Astrocyte of the spinal cord (primary cell): ENCODE measurements at regions not wholly inside any gene's neighbourhood (a gene's known extent, or its start where the extent isn't known, plus 50 kb on each side); places are given as distances from the start of the nearest gene placed in this dataset.
A peak's percentile ranks its signal among the peaks of the same experiment; 100 is the strongest.

Source experiments
- DNase-seq: peaks from one replicate; pipeline ENCODE4 v3.0.0; 2011; ENCODE audit warnings: low read depth, low spot score
- H3K4me3 ChIP-seq: 2 replicates; pipeline ENCODE4 v1.5.1; 2011; ENCODE audit warnings: low read depth, mild to moderate bottlenecking, low read length, moderate library complexity
- CTCF ChIP-seq: IDR thresholded peaks from 2 replicates; pipeline ENCODE4 v1.5.1; 2012; ENCODE audit warnings: low read depth, mild to moderate bottlenecking, low read length, inconsistent platforms
- in situ Hi-C: cut with HindIII; loops from 2 replicates; pipeline ENCODE4 v1.10.0; 2017; ENCODE audit warnings: low sequenced_read_pairs

- DNase-seq = no peak
- H3K4me3 ChIP-seq = no peak overlapping the region
- in situ Hi-C loops = no loop called here
- no peak for TF ChIP-seq CTCF
These were observed 86.5 kb downstream of the SPCS3 start for GRCh38 chr4:176406297-176406696.

- no peak overlapping the region for H3K4me3 ChIP-seq
- DNase-seq = peak; percentile 66
- in situ Hi-C loops = no loop called here
- TF ChIP-seq CTCF = no peak
These were observed 87.0 kb downstream of the SPCS3 start for GRCh38 chr4:176406736-176407135.

GRCh38 chr4:176409627-176410026, 89.9 kb downstream of the SPCS3 start:
- no peak for TF ChIP-seq CTCF
- peak; percentile 36 for DNase-seq
- in situ Hi-C loops = no loop called here
- H3K4me3 ChIP-seq = no peak overlapping the region

GRCh38 chr4:176413171-176413570, 93.4 kb downstream of the SPCS3 start:
- TF ChIP-seq CTCF = no peak
- DNase-seq = no peak
- in situ Hi-C loops = no loop called here
- no peak overlapping the region for H3K4me3 ChIP-seq

- in situ Hi-C loops = no loop called here
- TF ChIP-seq CTCF = no peak
- no peak for DNase-seq
- no peak overlapping the region for H3K4me3 ChIP-seq
These were observed 102.2 kb downstream of the SPCS3 start for GRCh38 chr4:176422001-176422400.

GRCh38 chr4:176422511-176422910, 102.7 kb downstream of the SPCS3 start:
- no peak overlapping the region for H3K4me3 ChIP-seq
- DNase-seq = no peak
- TF ChIP-seq CTCF = no peak
- in situ Hi-C loops = no loop called here

GRCh38 chr4:176425035-176425434, 105.3 kb downstream of the SPCS3 start:
- no peak overlapping the region for H3K4me3 ChIP-seq
- DNase-seq = no peak
- no peak for TF ChIP-seq CTCF
- in situ Hi-C loops = loop anchor here (25.0 kb wide), 1 partner anchor 112 kb away; no protein-coding TSS in a partner anchor
